ENCODE measurements at regions not wholly inside any gene's neighbourhood (a gene's known extent, or its start where the extent isn't known, plus 50 kb on each side); places are given as distances from the start of the nearest gene placed in this dataset.

GRCh38 chr3:177251755-177252154, 54.5 kb upstream of the TBL1XR1 start:
- TF ChIP-seq POLR2A (IDR thresholded peaks at IDR 0.05) = no peak
- TF ChIP-seq, protein P1, sequence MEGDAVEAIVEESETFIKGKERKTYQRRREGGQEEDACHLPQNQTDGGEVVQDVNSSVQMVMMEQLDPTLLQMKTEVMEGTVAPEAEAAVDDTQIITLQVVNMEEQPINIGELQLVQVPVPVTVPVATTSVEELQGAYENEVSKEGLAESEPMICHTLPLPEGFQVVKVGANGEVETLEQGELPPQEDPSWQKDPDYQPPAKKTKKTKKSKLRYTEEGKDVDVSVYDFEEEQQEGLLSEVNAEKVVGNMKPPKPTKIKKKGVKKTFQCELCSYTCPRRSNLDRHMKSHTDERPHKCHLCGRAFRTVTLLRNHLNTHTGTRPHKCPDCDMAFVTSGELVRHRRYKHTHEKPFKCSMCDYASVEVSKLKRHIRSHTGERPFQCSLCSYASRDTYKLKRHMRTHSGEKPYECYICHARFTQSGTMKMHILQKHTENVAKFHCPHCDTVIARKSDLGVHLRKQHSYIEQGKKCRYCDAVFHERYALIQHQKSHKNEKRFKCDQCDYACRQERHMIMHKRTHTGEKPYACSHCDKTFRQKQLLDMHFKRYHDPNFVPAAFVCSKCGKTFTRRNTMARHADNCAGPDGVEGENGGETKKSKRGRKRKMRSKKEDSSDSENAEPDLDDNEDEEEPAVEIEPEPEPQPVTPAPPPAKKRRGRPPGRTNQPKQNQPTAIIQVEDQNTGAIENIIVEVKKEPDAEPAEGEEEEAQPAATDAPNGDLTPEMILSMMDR (IDR thresholded peaks at IDR 0.05 in 8 of 11, conservative IDR thresholded peaks at IDR 0.05 in 3 of 11) = no peak

Data from spleen (tissue), 7 donors.